K562 (cell line): ENCODE measurements at regions not wholly inside any gene's neighbourhood (a gene's known extent, or its start where the extent isn't known, plus 50 kb on each side); places are given as distances from the start of the nearest gene placed in this dataset.

Experiments
- ATAC-seq: fragments of 200-7000 bp; cut with Tn5 transposase; 3 replicates; pipeline ENCODE4 v1.9.1; 2020; ENCODE audit warnings: moderate library complexity
- BruUV-seq: library from RNA; stranded (reverse); fragments of 400-500 nt; replicated peaks from 2 replicates; lab custom pipeline; 2021; lab: Mats Ljungman, UMichigan
- CTCF ChIA-PET: fragments of 300-600 bp; formaldehyde crosslinking; extraction: SDS; loops from one replicate; lab custom pipeline; 2021; ENCODE audit warnings: low intra/inter-chr PET ratio; lab: Yijun Ruan, JAX
- POLR2A ChIA-PET: fragments of 300-600, 350-650 bp; sonication (Branson Sonifier 250); formaldehyde crosslinking; extraction: SDS; loops from one replicate; lab custom pipeline; 2021; ENCODE audit warnings: antibody characterized with exemption, inconsistent platforms; lab: Yijun Ruan, JAX
- DNase-seq, 4 experiments: peaks; one replicate each; pipeline versions ENCODE4 v3.0.0 to v3.0.0-alpha.2; 2011 to 2018; ENCODE audit warnings: low spot score in 3 of 4, mixed read lengths in 3 of 4; ENCODE audit errors: extremely low read depth in 1 of 4
- FAIRE-seq: peaks from 2 replicates; lab custom pipeline; 2011; peaks lifted over from hg19 to GRCh38; lab: Jason Lieb, UNC
- H2AFZ ChIP-seq: 2 replicates; pipeline ENCODE4 v1.6.0; 2011; ENCODE audit warnings: low read depth, low read length, control low read depth, inconsistent platforms
- H3K27ac ChIP-seq: fragments of 200-600 bp; 3 replicates; pipeline ENCODE4 v1.8.0; 2011; ENCODE audit warnings: low read depth, mild to moderate bottlenecking, control low read depth, inconsistent platforms, low read length, moderate library complexity, mixed read lengths; ENCODE audit errors: extremely low read depth
- H3K27me3 ChIP-seq, 2 experiments: fragments of 300-600 bp in 1 of 2; 2 replicates in 1 of 2; 3 replicates in 1 of 2; pipeline versions ENCODE4 v1.6.0 to v1.8.0; 2011; ENCODE audit warnings: inconsistent platforms in 2 of 2, low read length in 2 of 2, mild to moderate bottlenecking in 1 of 2, mixed read lengths in 1 of 2, moderate library complexity in 1 of 2; ENCODE audit not compliant: control insufficient read depth in 2 of 2, insufficient read depth in 2 of 2
- H3K36me3 ChIP-seq: fragments of 300-600 bp; 3 replicates; pipeline ENCODE4 v1.8.0; 2011; ENCODE audit warnings: mild to moderate bottlenecking, low read length, inconsistent platforms; ENCODE audit not compliant: control insufficient read depth, insufficient read depth
- H3K4me1 ChIP-seq, 2 experiments: fragments of 200-600 bp in 1 of 2; replicated peaks in 1 of 2; 2 replicates in 1 of 2; 3 replicates in 1 of 2; pipeline versions ENCODE4 v1.5.1 to v1.8.0; 2011; ENCODE audit warnings: inconsistent platforms in 2 of 2, low read length in 2 of 2, mild to moderate bottlenecking in 1 of 2, mixed read lengths in 1 of 2, moderate library complexity in 1 of 2; ENCODE audit not compliant: control insufficient read depth in 2 of 2, insufficient read depth in 2 of 2
- H3K4me2 ChIP-seq: 2 replicates; pipeline ENCODE4 v1.6.1; 2011; ENCODE audit warnings: low read length, control low read depth, inconsistent platforms, mixed read lengths; ENCODE audit not compliant: insufficient read depth
- H3K4me3 ChIP-seq: fragments of 200-600 bp; sonication (generic), shearing (Covaris generic); 2 replicates; pipeline ENCODE4 v1.5.1; 2016; ENCODE audit warnings: control low read depth, inconsistent platforms
- H3K79me2 ChIP-seq: fragments of 200-600 bp; 3 replicates; pipeline ENCODE4 v1.8.0; 2011; ENCODE audit warnings: low read length, inconsistent platforms; ENCODE audit not compliant: control insufficient read depth, insufficient read depth
- H3K9ac ChIP-seq, 2 experiments: 2 replicates each; pipeline versions ENCODE4 v1.6.0 to v1.6.1; 2011; ENCODE audit warnings: low read depth in 2 of 2, low read length in 2 of 2, control low read depth in 1 of 2, inconsistent platforms in 1 of 2, mild to moderate bottlenecking in 1 of 2, mixed read lengths in 1 of 2; ENCODE audit not compliant: insufficient read depth in 1 of 2
- H3K9me1 ChIP-seq: one replicate; pipeline ENCODE4 v1.6.0; 2011; ENCODE audit warnings: inconsistent platforms, mild to moderate bottlenecking, low read length, moderate library complexity; ENCODE audit not compliant: control insufficient read depth, insufficient read depth
- H3K9me3 ChIP-seq: replicated peaks from 2 replicates; pipeline ENCODE4 v1.5.1; 2011; ENCODE audit warnings: low read depth, low read length, inconsistent platforms; ENCODE audit not compliant: control insufficient read depth, insufficient read depth
- H4K20me1 ChIP-seq: replicated peaks from 2 replicates; pipeline ENCODE4 v1.6.1; 2011; ENCODE audit warnings: low read length, inconsistent platforms, mixed read lengths; ENCODE audit not compliant: control insufficient read depth, insufficient read depth
- BCLAF1 ChIP-seq, 2 experiments: fragments of 450-650 bp in 1 of 2; IDR thresholded peaks; 2 replicates each; pipeline ENCODE4 v1.6.1; 2011 to 2017; ENCODE audit warnings: low read depth in 2 of 2, antibody characterized with exemption in 1 of 2, borderline replicate concordance in 1 of 2, low read length in 1 of 2, mild to moderate bottlenecking in 1 of 2, mixed read lengths in 1 of 2; ENCODE audit not compliant: control insufficient read depth in 1 of 2
- MAFF ChIP-seq: IDR thresholded peaks from 2 replicates; pipeline ENCODE4 v1.6.1; 2012; ENCODE audit warnings: low read length, improper control_type of control experiment
- MCM3 ChIP-seq: fragments of 450-650 bp; IDR thresholded peaks from 2 replicates; pipeline ENCODE4 v1.6.1; 2016
- MTA2 ChIP-seq: fragments of 450-650 bp; IDR thresholded peaks from 2 replicates; pipeline ENCODE4 v1.6.1; 2016; ENCODE audit warnings: low read depth
- RFX7 ChIP-seq: fragments of 250-450 bp; sonication (Bioruptor Pico); IDR thresholded peaks from 2 replicates; pipeline ENCODE4 v1.5.1; 2021; ENCODE audit warnings: mild to moderate bottlenecking
- VEZF1 ChIP-seq: fragments of 200-800 bp; sonication (Bioruptor generic); IDR thresholded peaks from 2 replicates; pipeline ENCODE4 v1.6.1; 2017; ENCODE audit warnings: missing genetic modification characterization, missing compliant biosample characterization
- ZKSCAN3 ChIP-seq: fragments of 250-450 bp; sonication (Bioruptor Pico); IDR thresholded peaks from 2 replicates; pipeline ENCODE4 v1.4.0; 2020
- ZNF766 ChIP-seq: fragments of 200-800 bp; sonication (Bioruptor generic); conservative IDR thresholded peaks from 2 replicates; pipeline ENCODE4 v1.6.1; 2016; ENCODE audit warnings: missing genetic modification characterization, missing compliant biosample characterization
- WGBS: fragments of 100-300 bp; shearing (Covaris generic); methylation state at CpG from one replicate; pipeline ENCODE4 v1.1.6; 2016; ENCODE audit warnings: low coverage, mixed read lengths; ENCODE audit not compliant: insufficient coverage; ENCODE audit errors: missing lambda C conversion rate; 5-methylcytosine and 5-hydroxymethylcytosine counted together
- in situ Hi-C: fragments of 300-500 bp; cut with MboI; formaldehyde crosslinking; loops from 4 replicates; pipeline ENCODE4 v1.15.0; 2018; ENCODE audit warnings: inconsistent platforms, mixed read lengths
- intact Hi-C: fragments of 100-400 bp; cut with micrococcal nuclease; formaldehyde crosslinking; loops from 2 replicates; pipeline ENCODE4 v1.14.2; 2022
- TF ChIP-seq, protein P1 (sequence below): sonication (generic); formaldehyde crosslinking; IDR thresholded peaks from 2 replicates; pipeline ENCODE4 v1.8.0; 2022; ENCODE audit warnings: mild to moderate bottlenecking, low read depth, missing genetic modification reagents

DNA sequence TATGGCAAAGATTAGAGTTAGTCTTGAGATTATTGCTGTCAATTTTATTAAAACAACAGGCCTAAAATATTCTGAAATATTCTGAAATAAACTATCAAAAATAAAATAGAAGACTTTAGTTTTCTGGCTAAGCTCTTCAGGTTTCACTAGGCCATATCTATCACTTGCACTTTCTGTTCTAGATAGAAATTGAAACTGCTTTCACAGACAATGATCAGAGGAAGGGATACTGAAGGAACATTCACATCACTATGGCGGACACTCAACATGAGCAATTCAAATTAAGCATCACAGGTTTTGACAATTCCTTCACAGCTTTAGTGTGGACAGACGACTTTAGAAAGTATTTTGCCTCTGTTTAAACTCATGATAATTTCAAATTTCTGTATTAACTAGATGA is 586.4 kb upstream of the REG3G start:
- Histone ChIP-seq H3K79me2 (no peaks in the 10 kb centered on the region; the same call in 2 of the 3 replicates), H3K4me2 (no peak overlapping the region), H3K9me3 (no peaks in the 10 kb centered on the region; the same call in 1 of the 2 replicates), H3K4me1 (no peaks in the 10 kb centered on the region), H3K36me3 (no peaks in the 10 kb centered on the region), H3K27me3 (no peaks in the 10 kb centered on the region), H3K27ac (no peak overlapping the region), H3K9me1 (no peaks in the 10 kb centered on the region), H4K20me1 (no peaks in the 10 kb centered on the region), H3K4me3 (no peak overlapping the region), H2AFZ (no peak overlapping the region), H3K9ac (no peak overlapping the region)
- intact Hi-C loops (no loop called here), in situ Hi-C loops (no loop called here)
- BruUV-seq = no TSS peak
- TF ChIP-seq MAFF (no peak), ZKSCAN3 (CRISPR knock-in tag) (no peak)
- FAIRE-seq (no peak), DNase-seq (no peak), ATAC-seq (no peak)
- POLR2A ChIA-PET = no interaction called here
- 38% methylated on average over 2 of the region's 2 CpGs for WGBS
- CTCF ChIA-PET = no interaction called here

DNA sequence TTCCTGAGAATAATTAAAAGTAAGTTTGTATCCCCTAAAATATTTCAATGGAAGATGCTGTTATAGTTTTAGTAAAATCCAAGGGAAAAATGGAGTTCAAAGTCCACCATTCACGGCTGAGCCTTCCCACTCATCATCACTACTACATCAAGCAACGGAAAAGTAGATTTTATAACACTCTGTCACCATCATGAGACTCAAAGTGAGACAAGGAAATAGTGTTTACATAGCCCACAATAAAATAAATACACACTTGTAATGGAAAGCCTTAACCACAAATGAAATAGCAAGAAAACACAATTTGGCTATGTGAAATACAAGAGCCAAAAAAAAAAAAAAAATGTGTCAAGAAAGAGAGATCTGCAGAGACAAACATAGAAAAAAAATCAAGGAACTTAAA is 569.9 kb upstream of the REG3G start:
- intact Hi-C loops (no loop called here), in situ Hi-C loops (no loop called here)
- Histone ChIP-seq H3K27me3 (no peaks in the 10 kb centered on the region), H3K9me3 (no peaks in the 10 kb centered on the region), H3K9ac (no peak overlapping the region), H3K79me2 (no peaks in the 10 kb centered on the region), H4K20me1 (no peaks in the 10 kb centered on the region), H3K4me2 (no peak overlapping the region), H3K4me1 (no peaks in the 10 kb centered on the region), H3K9me1 (no peaks in the 10 kb centered on the region), H3K27ac (no peak overlapping the region), H3K4me3 (no peak overlapping the region), H2AFZ (no peak overlapping the region), H3K36me3 (no peaks in the 10 kb centered on the region)
- 47% methylated on average over 2 of the region's 2 CpGs for WGBS
- no TSS peak for BruUV-seq
- DNase-seq (no peak), FAIRE-seq (no peak), ATAC-seq (no peak)
- ChIA-PET POLR2A (no interaction called here), CTCF (no interaction called here)
- TF ChIP-seq MCM3 = no peak
- no peak for TF ChIP-seq ZNF766 (CRISPR knock-in tag)
- TF ChIP-seq VEZF1 (CRISPR knock-in tag) = no peak
- TF ChIP-seq, protein P1, sequence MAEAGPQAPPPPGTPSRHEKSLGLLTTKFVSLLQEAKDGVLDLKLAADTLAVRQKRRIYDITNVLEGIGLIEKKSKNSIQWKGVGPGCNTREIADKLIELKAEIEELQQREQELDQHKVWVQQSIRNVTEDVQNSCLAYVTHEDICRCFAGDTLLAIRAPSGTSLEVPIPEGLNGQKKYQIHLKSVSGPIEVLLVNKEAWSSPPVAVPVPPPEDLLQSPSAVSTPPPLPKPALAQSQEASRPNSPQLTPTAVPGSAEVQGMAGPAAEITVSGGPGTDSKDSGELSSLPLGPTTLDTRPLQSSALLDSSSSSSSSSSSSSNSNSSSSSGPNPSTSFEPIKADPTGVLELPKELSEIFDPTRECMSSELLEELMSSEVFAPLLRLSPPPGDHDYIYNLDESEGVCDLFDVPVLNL (CRISPR knock-in tag) = no peak
- no peak for TF ChIP-seq RFX7
- no peak for TF ChIP-seq MTA2
- TF ChIP-seq BCLAF1 (IDR thresholded peaks at IDR 0.05; ENCODE audit: borderline replicate concordance in 1 of 2, control insufficient read depth in 1 of 2, low read depth in 2 of 2, low read length in 1 of 2) = no peak
